Right cardiac atrium (tissue), 5 donors: ENCODE measurements at regions not wholly inside any gene's neighbourhood (a gene's known extent, or its start where the extent isn't known, plus 50 kb on each side); places are given as distances from the start of the nearest gene placed in this dataset.

ENCODE experiments used
- ATAC-seq, 2 donors: fragments of 200-7000 bp; cut with Tn5 transposase; one replicate each; pipeline versions ENCODE4 v1.8.0 to v1.9.1; 2020; ENCODE audit warnings: moderate library complexity in 2 of 2, mild to moderate bottlenecking in 1 of 2
- DNase-seq, 3 donors: peaks; one replicate each; pipeline ENCODE4 v3.0.0-alpha.2; 2020
- H3K27ac ChIP-seq: one replicate; pipeline ENCODE4 v1.5.1; 2013; ENCODE audit warnings: mild to moderate bottlenecking, low read length, control low read depth, moderate library complexity
- H3K27me3 ChIP-seq: one replicate; pipeline ENCODE4 v1.6.1; 2013; ENCODE audit not compliant: control insufficient read depth, insufficient read depth
- H3K4me1 ChIP-seq: one replicate; pipeline ENCODE4 v1.6.1; 2013; ENCODE audit warnings: low read length; ENCODE audit not compliant: control insufficient read depth, insufficient read depth
- H3K4me3 ChIP-seq: one replicate; pipeline ENCODE4 v1.5.1; 2013; ENCODE audit warnings: low read length, control low read depth
- H3K9me3 ChIP-seq: one replicate; pipeline ENCODE4 v1.6.1; 2013; ENCODE audit warnings: low read length; ENCODE audit not compliant: control insufficient read depth
- WGBS: extraction: QIAGEN DNeasy Blood & Tissue Kit; methylation state at CpG from one replicate; pipeline ENCODE4 v1.1.7; 2013; 5-methylcytosine and 5-hydroxymethylcytosine counted together
- intact Hi-C, 4 donors: fragments of 100-400 bp; cut with DNase I; formaldehyde crosslinking; loops; one replicate each; pipeline versions ENCODE4 v1.11.0 to v1.14.0; 2022 to 2023
- donor health status: healthy with polysubstance abuse.
- donor health status: DM: no; HTN: yes; CAD: no.
- donor health status: DM: no; HTN: no; CAD: no.
- donor health status: DM: no; HTN: yes; CAD: no; lungs with severe emphysema.
- donor health status: DM: yes; HTN: yes; CAD: no.

- WGBS = 8% methylated on average over 1 of the region's 1 CpG
- DNase-seq = no peak
- no peak for ATAC-seq
- Histone ChIP-seq H3K4me1 (no peaks in the 10 kb centered on the region), H3K4me3 (no peak overlapping the region), H3K27me3 (no peaks in the 10 kb centered on the region), H3K27ac (no peak overlapping the region), H3K9me3 (no peaks in the 10 kb centered on the region)
- intact Hi-C loops = no loop called here
Observed at GRCh38 chr7:49102411-49102810, 178.1 kb downstream of the CDC14C start.

- H3K27ac ChIP-seq = no peak overlapping the region
- H3K27me3 ChIP-seq = no peaks in the 10 kb centered on the region
- ATAC-seq (no peak), DNase-seq (no peak)
- 95% methylated on average over 1 of the region's 1 CpG for WGBS
- H3K4me3 ChIP-seq = no peak overlapping the region
- no peaks in the 10 kb centered on the region for H3K4me1 ChIP-seq
- H3K9me3 ChIP-seq = no peaks in the 10 kb centered on the region
- intact Hi-C loops = no loop called here
Observed at GRCh38 chr7:49111706-49112105, 187.4 kb downstream of the CDC14C start.

- Histone ChIP-seq H3K27me3 (no peaks in the 10 kb centered on the region), H3K4me3 (no peak overlapping the region), H3K9me3 (no peaks in the 10 kb centered on the region), H3K27ac (no peak overlapping the region), H3K4me1 (no peaks in the 10 kb centered on the region)
- intact Hi-C loops = no loop called here
- ATAC-seq (peak; percentile 82 to 88), DNase-seq (peak; percentile 13 to 61 (median 55))
- WGBS = 39% methylated on average over 3 of the region's 3 CpGs
Observed at GRCh38 chr7:49112222-49112621, 187.9 kb downstream of the CDC14C start.

- Histone ChIP-seq H3K4me3 (no peak overlapping the region), H3K27me3 (no peaks in the 10 kb centered on the region), H3K9me3 (no peaks in the 10 kb centered on the region), H3K4me1 (no peaks in the 10 kb centered on the region), H3K27ac (no peak overlapping the region)
- intact Hi-C loops = no loop called here
- DNase-seq (no peak), ATAC-seq (peak in 1 of 2 donors; percentile 41)
- 44% methylated on average over 5 of the region's 5 CpGs for WGBS
Observed at GRCh38 chr7:49112647-49113046, 188.3 kb downstream of the CDC14C start.

- 95% methylated on average over 2 of the region's 2 CpGs for WGBS
- no peaks in the 10 kb centered on the region for H3K4me1 ChIP-seq
- H3K27me3 ChIP-seq = no peaks in the 10 kb centered on the region
- no peaks in the 10 kb centered on the region for H3K9me3 ChIP-seq
- H3K27ac ChIP-seq = no peak overlapping the region
- ATAC-seq (no peak), DNase-seq (no peak)
- intact Hi-C loops = no loop called here
- no peak overlapping the region for H3K4me3 ChIP-seq
Observed at GRCh38 chr7:49119706-49120105, 195.4 kb downstream of the CDC14C start.

GRCh38 chr7:49125246-49125645, 200.9 kb downstream of the CDC14C start:
- intact Hi-C loops = no loop called here
- Histone ChIP-seq H3K27me3 (no peaks in the 10 kb centered on the region), H3K4me1 (no peaks in the 10 kb centered on the region), H3K4me3 (no peak overlapping the region), H3K9me3 (no peaks in the 10 kb centered on the region), H3K27ac (no peak overlapping the region)
- 67% methylated on average over 3 of the region's 3 CpGs for WGBS
- ATAC-seq = no peak
- DNase-seq = no peak

- no peak overlapping the region for H3K27ac ChIP-seq
- intact Hi-C loops = no loop called here
- H3K9me3 ChIP-seq = no peaks in the 10 kb centered on the region
- no peak for ATAC-seq
- 59% methylated on average over 5 of the region's 5 CpGs for WGBS
- H3K4me3 ChIP-seq = no peak overlapping the region
- no peaks in the 10 kb centered on the region for H3K27me3 ChIP-seq
- DNase-seq = no peak
- no peaks in the 10 kb centered on the region for H3K4me1 ChIP-seq
Observed at GRCh38 chr7:49127359-49127913, 203.1 kb downstream of the CDC14C start.

- no peak overlapping the region for H3K4me3 ChIP-seq
- 71% methylated on average over 1 of the region's 1 CpG for WGBS
- intact Hi-C loops = no loop called here
- H3K27me3 ChIP-seq = no peaks in the 10 kb centered on the region
- DNase-seq (no peak), ATAC-seq (no peak)
- H3K27ac ChIP-seq = no peak overlapping the region
- H3K4me1 ChIP-seq = no peaks in the 10 kb centered on the region
- no peaks in the 10 kb centered on the region for H3K9me3 ChIP-seq
Observed at GRCh38 chr7:49137978-49138377, 213.6 kb downstream of the CDC14C start.

- 55% methylated on average over 3 of the region's 3 CpGs for WGBS
- H3K9me3 ChIP-seq = no peaks in the 10 kb centered on the region
- no peak overlapping the region for H3K4me3 ChIP-seq
- no peaks in the 10 kb centered on the region for H3K4me1 ChIP-seq
- H3K27me3 ChIP-seq = no peaks in the 10 kb centered on the region
- intact Hi-C loops = no loop called here
- DNase-seq (no peak), ATAC-seq (no peak)
- no peak overlapping the region for H3K27ac ChIP-seq
Observed at GRCh38 chr7:49150486-49150885, 226.1 kb downstream of the CDC14C start.

GRCh38 chr7:49151146-49151545, 226.8 kb downstream of the CDC14C start:
- intact Hi-C loops = no loop called here
- no peaks in the 10 kb centered on the region for H3K4me1 ChIP-seq
- no peaks in the 10 kb centered on the region for H3K9me3 ChIP-seq
- WGBS = 73% methylated on average over 3 of the region's 3 CpGs
- no peak overlapping the region for H3K4me3 ChIP-seq
- no peaks in the 10 kb centered on the region for H3K27me3 ChIP-seq
- ATAC-seq = no peak
- no peak overlapping the region for H3K27ac ChIP-seq
- DNase-seq = no peak

GRCh38 chr7:49158321-49158720, 234.0 kb downstream of the CDC14C start:
- intact Hi-C loops = no loop called here
- 71% methylated on average over 2 of the region's 2 CpGs for WGBS
- no peak for DNase-seq
- no peaks in the 10 kb centered on the region for H3K9me3 ChIP-seq
- no peak for ATAC-seq
- H3K4me3 ChIP-seq = no peak overlapping the region
- no peaks in the 10 kb centered on the region for H3K4me1 ChIP-seq
- no peaks in the 10 kb centered on the region for H3K27me3 ChIP-seq
- no peak overlapping the region for H3K27ac ChIP-seq

GRCh38 chr7:49159536-49159935, 235.2 kb downstream of the CDC14C start:
- H3K9me3 ChIP-seq = no peaks in the 10 kb centered on the region
- WGBS = 47% methylated on average over 4 of the region's 4 CpGs
- DNase-seq (no peak), ATAC-seq (no peak)
- intact Hi-C loops = no loop called here
- no peak overlapping the region for H3K4me3 ChIP-seq
- H3K27me3 ChIP-seq = no peaks in the 10 kb centered on the region
- no peaks in the 10 kb centered on the region for H3K4me1 ChIP-seq
- no peak overlapping the region for H3K27ac ChIP-seq
